HL-60 (cell line): ENCODE measurements at regions not wholly inside any gene's neighbourhood (a gene's known extent, or its start where the extent isn't known, plus 50 kb on each side); places are given as distances from the start of the nearest gene placed in this dataset.

Source experiments
- DNase-seq, 2 experiments: peaks; one replicate each; pipeline ENCODE4 v3.0.0-alpha.2; 2010 to 2020; ENCODE audit warnings: low read depth in 1 of 2, low spot score in 1 of 2
- H3K27ac ChIP-seq: fragments of 250-450 bp; sonication (Bioruptor Pico); replicated peaks from 2 replicates; pipeline ENCODE4 v1.5.1; 2020; ENCODE audit warnings: mild to moderate bottlenecking, moderate library complexity
- H3K27me3 ChIP-seq: fragments of 250-450 bp; sonication (Bioruptor Pico); 2 replicates; pipeline ENCODE4 v1.5.1; 2021; ENCODE audit warnings: mild to moderate bottlenecking, moderate library complexity; ENCODE audit not compliant: insufficient read depth, poor library complexity, severe bottlenecking
- H3K4me3 ChIP-seq: replicated peaks from 2 replicates; pipeline ENCODE4 v1.5.1; 2011; ENCODE audit warnings: mild to moderate bottlenecking, control low read depth, low read length; ENCODE audit not compliant: insufficient read depth
- GABPA ChIP-seq: IDR thresholded peaks from 2 replicates; pipeline ENCODE4 v1.6.1; 2012; ENCODE audit warnings: low read depth
- POLR2AphosphoS5 ChIP-seq: IDR thresholded peaks from 2 replicates; pipeline ENCODE4 v1.6.1; 2012; ENCODE audit warnings: low read depth
- REST ChIP-seq: IDR thresholded peaks from 2 replicates; pipeline ENCODE4 v1.6.1; 2012; ENCODE audit warnings: low read depth; ENCODE audit not compliant: insufficient replicate concordance
- SPI1 ChIP-seq: IDR thresholded peaks from 2 replicates; pipeline ENCODE4 v1.6.1; 2012; ENCODE audit warnings: low read depth, mild to moderate bottlenecking, borderline replicate concordance
- TF ChIP-seq, protein P1 (sequence below): IDR thresholded peaks from one replicate; pipeline ENCODE4 v1.5.1; 2011; ENCODE audit warnings: low read length, control low read depth, inconsistent platforms; ENCODE audit not compliant: insufficient read depth

- no peak for DNase-seq
- Histone ChIP-seq H3K27me3 (no peaks in the 10 kb centered on the region), H3K4me3 (no peak overlapping the region), H3K27ac (no peak overlapping the region)
- TF ChIP-seq SPI1 (no peak), POLR2AphosphoS5 (no peak), REST (no peak), GABPA (no peak)
- TF ChIP-seq, protein P1, sequence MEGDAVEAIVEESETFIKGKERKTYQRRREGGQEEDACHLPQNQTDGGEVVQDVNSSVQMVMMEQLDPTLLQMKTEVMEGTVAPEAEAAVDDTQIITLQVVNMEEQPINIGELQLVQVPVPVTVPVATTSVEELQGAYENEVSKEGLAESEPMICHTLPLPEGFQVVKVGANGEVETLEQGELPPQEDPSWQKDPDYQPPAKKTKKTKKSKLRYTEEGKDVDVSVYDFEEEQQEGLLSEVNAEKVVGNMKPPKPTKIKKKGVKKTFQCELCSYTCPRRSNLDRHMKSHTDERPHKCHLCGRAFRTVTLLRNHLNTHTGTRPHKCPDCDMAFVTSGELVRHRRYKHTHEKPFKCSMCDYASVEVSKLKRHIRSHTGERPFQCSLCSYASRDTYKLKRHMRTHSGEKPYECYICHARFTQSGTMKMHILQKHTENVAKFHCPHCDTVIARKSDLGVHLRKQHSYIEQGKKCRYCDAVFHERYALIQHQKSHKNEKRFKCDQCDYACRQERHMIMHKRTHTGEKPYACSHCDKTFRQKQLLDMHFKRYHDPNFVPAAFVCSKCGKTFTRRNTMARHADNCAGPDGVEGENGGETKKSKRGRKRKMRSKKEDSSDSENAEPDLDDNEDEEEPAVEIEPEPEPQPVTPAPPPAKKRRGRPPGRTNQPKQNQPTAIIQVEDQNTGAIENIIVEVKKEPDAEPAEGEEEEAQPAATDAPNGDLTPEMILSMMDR, result no peak
These were observed 101.1 kb downstream of the AREG start for GRCh38 chr4:74546057-74546456.

DNA sequence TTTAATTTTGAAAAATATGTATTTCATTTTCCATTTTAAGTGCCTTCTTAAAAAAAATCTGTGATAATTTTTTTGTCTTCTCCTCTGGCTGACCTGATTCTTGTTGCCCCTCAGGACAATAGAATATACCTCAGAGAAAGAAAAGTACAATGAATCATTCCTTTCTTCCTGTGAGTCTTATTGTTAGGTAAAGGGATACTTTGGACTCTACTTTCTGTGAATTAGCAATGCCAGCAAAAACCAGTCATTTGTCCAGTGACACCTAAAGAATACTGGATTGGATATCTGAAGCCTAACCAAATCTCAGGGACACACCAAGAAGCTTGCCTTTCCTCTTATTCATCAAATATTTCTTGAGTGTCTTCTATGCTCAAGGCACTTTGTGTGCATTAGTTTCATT is 102.1 kb downstream of the AREG start:
- no peak overlapping the region for H3K27ac ChIP-seq
- DNase-seq, result no peak
- TF ChIP-seq, protein P1, result no peak
- TF ChIP-seq POLR2AphosphoS5 (no peak), GABPA (no peak), SPI1 (no peak), REST (no peak)
- no peak overlapping the region for H3K4me3 ChIP-seq
- no peaks in the 10 kb centered on the region for H3K27me3 ChIP-seq

- TF ChIP-seq GABPA, result no peak
- TF ChIP-seq SPI1, result no peak
- no peak for TF ChIP-seq REST
- no peak for TF ChIP-seq POLR2AphosphoS5
- TF ChIP-seq, protein P1, result no peak
- DNase-seq, result no peak
- H3K27ac ChIP-seq, result no peak overlapping the region
- H3K4me3 ChIP-seq, result no peak overlapping the region
- H3K27me3 ChIP-seq, result no peaks in the 10 kb centered on the region
These were observed 103.6 kb downstream of the AREG start for GRCh38 chr4:74548561-74548960.
